Trophoblast cell (in vitro differentiated cells and primary cell): ENCODE measurements at regions not wholly inside any gene's neighbourhood (a gene's known extent, or its start where the extent isn't known, plus 50 kb on each side); places are given as distances from the start of the nearest gene placed in this dataset.

Experiments used
- DNase-seq, 2 donors: peaks; one replicate each; pipeline ENCODE4 v3.0.0-alpha.2; 2016
- H2AFZ ChIP-seq: 2 replicates; pipeline ENCODE4 v1.6.1; 2013; ENCODE audit warnings: low read length, moderate library complexity, mild to moderate bottlenecking; ENCODE audit not compliant: insufficient read depth, poor library complexity
- H2AK5ac ChIP-seq: 2 replicates; pipeline ENCODE4 v1.6.1; 2013; ENCODE audit warnings: mild to moderate bottlenecking, low read length
- H2BK120ac ChIP-seq: 2 replicates; pipeline ENCODE4 v1.6.1; 2013; ENCODE audit warnings: low read length, mild to moderate bottlenecking, moderate library complexity; ENCODE audit not compliant: insufficient read depth, poor library complexity
- H2BK12ac ChIP-seq: 2 replicates; pipeline ENCODE4 v1.6.1; 2013; ENCODE audit warnings: mild to moderate bottlenecking, low read length, moderate library complexity
- H2BK5ac ChIP-seq: 2 replicates; pipeline ENCODE4 v1.6.1; 2013; ENCODE audit warnings: low read length, low read depth, moderate library complexity, mild to moderate bottlenecking; ENCODE audit not compliant: poor library complexity
- H3K14ac ChIP-seq: 2 replicates; pipeline ENCODE4 v1.6.1; 2013; ENCODE audit warnings: mild to moderate bottlenecking, low read length
- H3K18ac ChIP-seq: 2 replicates; pipeline ENCODE4 v1.6.1; 2013; ENCODE audit warnings: mild to moderate bottlenecking, low read length
- H3K23ac ChIP-seq: 2 replicates; pipeline ENCODE4 v1.6.1; 2013; ENCODE audit warnings: low read length
- H3K27ac ChIP-seq: 2 replicates; pipeline ENCODE4 v1.5.1; 2013; ENCODE audit warnings: low read depth, mild to moderate bottlenecking, inconsistent platforms, low read length, moderate library complexity
- H3K27me3 ChIP-seq: 2 replicates; pipeline ENCODE4 v1.6.1; 2013; ENCODE audit warnings: inconsistent platforms, mild to moderate bottlenecking, low read length, moderate library complexity; ENCODE audit not compliant: insufficient read depth
- H3K36me3 ChIP-seq, 2 experiments: 1 replicate in 1 of 2; 2 replicates in 1 of 2; pipeline ENCODE4 v1.6.1; 2013; ENCODE audit warnings: low read length in 2 of 2, mild to moderate bottlenecking in 2 of 2, moderate library complexity in 1 of 2; ENCODE audit not compliant: insufficient read depth in 2 of 2, control insufficient read depth in 1 of 2
- H3K4ac ChIP-seq: 2 replicates; pipeline ENCODE4 v1.6.1; 2013; ENCODE audit warnings: low read depth, mild to moderate bottlenecking, low read length, moderate library complexity
- H3K4me1 ChIP-seq, 2 experiments: 1 replicate in 1 of 2; 2 replicates in 1 of 2; pipeline ENCODE4 v1.6.1; 2013; ENCODE audit warnings: low read length in 2 of 2, mild to moderate bottlenecking in 2 of 2, moderate library complexity in 1 of 2; ENCODE audit not compliant: insufficient read depth in 2 of 2, control insufficient read depth in 1 of 2
- H3K4me2 ChIP-seq: 2 replicates; pipeline ENCODE4 v1.6.1; 2013; ENCODE audit warnings: inconsistent platforms, mild to moderate bottlenecking, low read length, moderate library complexity
- H3K4me3 ChIP-seq: 2 replicates; pipeline ENCODE4 v1.5.1; 2013; ENCODE audit warnings: mild to moderate bottlenecking, low read depth, low read length, inconsistent platforms
- H3K79me1 ChIP-seq: one replicate; pipeline ENCODE4 v1.6.1; 2013; ENCODE audit warnings: low read length
- H3K79me2 ChIP-seq: 2 replicates; pipeline ENCODE4 v1.6.1; 2013; ENCODE audit warnings: low read length, mild to moderate bottlenecking; ENCODE audit not compliant: control insufficient read depth, insufficient read depth, poor library complexity
- H3K9ac ChIP-seq: 2 replicates; pipeline ENCODE4 v1.6.1; 2013; ENCODE audit warnings: mild to moderate bottlenecking, low read length
- H3K9me3 ChIP-seq: 2 replicates; pipeline ENCODE4 v1.6.1; 2013; ENCODE audit warnings: low read depth, mild to moderate bottlenecking, control low read depth, inconsistent platforms, low read length; ENCODE audit not compliant: insufficient read depth
- H4K12ac ChIP-seq: 2 replicates; pipeline ENCODE4 v1.6.1; 2013; ENCODE audit warnings: low read depth, mild to moderate bottlenecking, low read length, moderate library complexity
- H4K8ac ChIP-seq: 2 replicates; pipeline ENCODE4 v1.6.1; 2013; ENCODE audit warnings: low read depth, mild to moderate bottlenecking, low read length, moderate library complexity
- H4K91ac ChIP-seq: one replicate; pipeline ENCODE4 v1.6.1; 2013; ENCODE audit warnings: low read depth, mild to moderate bottlenecking, low read length, moderate library complexity
- WGBS: extraction: QIAGEN DNeasy Blood & Tissue Kit; methylation state at CpG from one replicate; pipeline ENCODE4 v1.1.7; 2013; ENCODE audit warnings: missing lambda C conversion rate; ENCODE audit not compliant: insufficient read length, insufficient coverage; ENCODE audit errors: extremely low coverage; 5-methylcytosine and 5-hydroxymethylcytosine counted together

GRCh38 chr16:60485872-60486489 is 1550.3 kb downstream of the CDH8 start:
- no peak overlapping the region for H3K9ac ChIP-seq
- H4K8ac ChIP-seq, result no peak overlapping the region
- no peaks in the 10 kb centered on the region for H3K79me2 ChIP-seq
- no peaks in the 10 kb centered on the region for H3K36me3 ChIP-seq
- H3K4ac ChIP-seq, result no peak overlapping the region
- no peaks in the 10 kb centered on the region for H3K4me1 ChIP-seq
- no CpG with 5 or more reads among the region's 1 CpG for WGBS
- no peak for DNase-seq
- no peak overlapping the region for H3K27ac ChIP-seq
- no peak overlapping the region for H2BK12ac ChIP-seq
- H3K79me1 ChIP-seq, result no peaks in the 10 kb centered on the region
- H2AFZ ChIP-seq, result no peak overlapping the region
- H2BK120ac ChIP-seq, result no peak overlapping the region
- no peak overlapping the region for H3K23ac ChIP-seq
- H3K4me2 ChIP-seq, result no peak overlapping the region
- H3K14ac ChIP-seq, result no peak overlapping the region
- no peak overlapping the region for H4K12ac ChIP-seq
- H3K18ac ChIP-seq, result no peak overlapping the region
- H2BK5ac ChIP-seq, result no peak overlapping the region
- H3K9me3 ChIP-seq, result no peaks in the 10 kb centered on the region
- no peak overlapping the region for H2AK5ac ChIP-seq
- no peak overlapping the region for H4K91ac ChIP-seq
- H3K27me3 ChIP-seq, result no peaks in the 10 kb centered on the region
- no peak overlapping the region for H3K4me3 ChIP-seq

- no peak overlapping the region for H3K4me2 ChIP-seq
- H4K12ac ChIP-seq, result no peak overlapping the region
- H2BK12ac ChIP-seq, result no peak overlapping the region
- no peaks in the 10 kb centered on the region for H3K79me2 ChIP-seq
- H2BK5ac ChIP-seq, result no peak overlapping the region
- H4K8ac ChIP-seq, result no peak overlapping the region
- no peaks in the 10 kb centered on the region for H3K79me1 ChIP-seq
- no peak overlapping the region for H2BK120ac ChIP-seq
- no peak overlapping the region for H3K4ac ChIP-seq
- no peaks in the 10 kb centered on the region for H3K9me3 ChIP-seq
- H3K9ac ChIP-seq, result no peak overlapping the region
- H4K91ac ChIP-seq, result no peak overlapping the region
- H3K18ac ChIP-seq, result no peak overlapping the region
- no peaks in the 10 kb centered on the region for H3K4me1 ChIP-seq
- no peak for DNase-seq
- no CpG with 5 or more reads among the region's 2 CpGs for WGBS
- H3K23ac ChIP-seq, result no peak overlapping the region
- no peaks in the 10 kb centered on the region for H3K36me3 ChIP-seq
- no peaks in the 10 kb centered on the region for H3K27me3 ChIP-seq
- no peak overlapping the region for H3K14ac ChIP-seq
- H3K27ac ChIP-seq, result no peak overlapping the region
- no peak overlapping the region for H3K4me3 ChIP-seq
- no peak overlapping the region for H2AK5ac ChIP-seq
- H2AFZ ChIP-seq, result no peak overlapping the region
These were observed 1551.3 kb downstream of the CDH8 start for GRCh38 chr16:60484901-60485300.

- no peak overlapping the region for H3K23ac ChIP-seq
These were observed 1554.6 kb downstream of the CDH8 start for GRCh38 chr16:60481591-60481990.

GRCh38 chr16:60478810-60479209 is 1557.4 kb downstream of the CDH8 start:
- Histone ChIP-seq H3K27me3 (no peaks in the 10 kb centered on the region), H3K27ac (no peak overlapping the region), H2BK120ac (no peak overlapping the region), H2AFZ (no peak overlapping the region), H3K23ac (no peak overlapping the region), H3K4ac (no peak overlapping the region), H3K14ac (no peak overlapping the region), H3K9ac (no peak overlapping the region), H4K12ac (no peak overlapping the region), H4K8ac (no peak overlapping the region), H2AK5ac (no peak overlapping the region), H2BK5ac (no peak overlapping the region), H3K4me3 (no peak overlapping the region), H4K91ac (no peak overlapping the region), H3K9me3 (no peaks in the 10 kb centered on the region), H3K4me1 (no peaks in the 10 kb centered on the region), H3K18ac (no peak overlapping the region), H2BK12ac (no peak overlapping the region), H3K79me1 (no peaks in the 10 kb centered on the region), H3K79me2 (no peaks in the 10 kb centered on the region), H3K4me2 (no peak overlapping the region), H3K36me3 (no peaks in the 10 kb centered on the region)
- WGBS, result no CpG with 5 or more reads among the region's 1 CpG
- DNase-seq, result no peak

More at GRCh38 chr16:60481591-60481990, 1554.6 kb downstream of the CDH8 start:
- Histone ChIP-seq H2BK5ac (no peak overlapping the region), H2BK12ac (no peak overlapping the region), H3K9ac (no peak overlapping the region), H3K79me1 (no peaks in the 10 kb centered on the region), H4K8ac (no peak overlapping the region), H4K12ac (no peak overlapping the region), H3K4me1 (no peaks in the 10 kb centered on the region), H2AFZ (no peak overlapping the region), H3K27ac (no peak overlapping the region), H3K4me2 (no peak overlapping the region), H3K4ac (no peak overlapping the region), H3K14ac (no peak overlapping the region), H3K79me2 (no peaks in the 10 kb centered on the region), H3K9me3 (no peaks in the 10 kb centered on the region), H2AK5ac (no peak overlapping the region), H4K91ac (no peak overlapping the region), H3K36me3 (no peaks in the 10 kb centered on the region), H2BK120ac (no peak overlapping the region), H3K4me3 (no peak overlapping the region), H3K27me3 (no peaks in the 10 kb centered on the region), H3K18ac (no peak overlapping the region)
- no peak for DNase-seq
- WGBS, result no CpG with 5 or more reads among the region's 2 CpGs
